GM19455 (cell line): ENCODE measurements at regions not wholly inside any gene's neighbourhood (a gene's known extent, or its start where the extent isn't known, plus 50 kb on each side); places are given as distances from the start of the nearest gene placed in this dataset.
A peak's percentile ranks its signal among the peaks of the same experiment; 100 is the strongest.

Source experiments
- ATAC-seq: cut with Tn5 transposase; IDR thresholded peaks from one replicate; pipeline ENCODE4 v1.9.1; 2021; ENCODE audit not compliant: unreplicated experiment

- ATAC-seq: no peak
Measured at GRCh38 chr9:129390541-129390940, 212.5 kb upstream of the IER5L start.

GRCh38 chr9:129387822-129388221 lies 209.8 kb upstream of the IER5L start:
- ATAC-seq: no peak

- ATAC-seq: no peak
Measured at GRCh38 chr9:129386812-129387177, 208.7 kb upstream of the IER5L start.

GRCh38 chr9:129385211-129385934 lies 207.3 kb upstream of the IER5L start:
- ATAC-seq: no peak

- no peak for ATAC-seq
Measured at GRCh38 chr9:129384491-129385210, 206.6 kb upstream of the IER5L start.

- ATAC-seq: peak; percentile 82
Measured at GRCh38 chr9:129383561-129384490, 205.8 kb upstream of the IER5L start.

- no peak for ATAC-seq
Measured at GRCh38 chr9:129383019-129383560, 205.0 kb upstream of the IER5L start.

GRCh38 chr9:129382281-129383018 lies 204.4 kb upstream of the IER5L start:
- ATAC-seq: no peak

- ATAC-seq: no peak
Measured at GRCh38 chr9:129381481-129381957, 203.5 kb upstream of the IER5L start.

GRCh38 chr9:129380961-129381401 lies 202.9 kb upstream of the IER5L start:
- no peak for ATAC-seq

- ATAC-seq: no peak
Measured at GRCh38 chr9:129379886-129380285, 201.8 kb upstream of the IER5L start.

- ATAC-seq: no peak
Measured at GRCh38 chr9:129379181-129379836, 201.2 kb upstream of the IER5L start.

GRCh38 chr9:129377931-129378661 lies 200.0 kb upstream of the IER5L start:
- ATAC-seq: no peak

- no peak for ATAC-seq
Measured at GRCh38 chr9:129377181-129377580, 199.1 kb upstream of the IER5L start.

- ATAC-seq: no peak
Measured at GRCh38 chr9:129375845-129376244, 197.8 kb upstream of the IER5L start.

GRCh38 chr9:129374651-129375050 lies 196.6 kb upstream of the IER5L start:
- no peak for ATAC-seq

GRCh38 chr9:129374231-129374630 lies 196.2 kb upstream of the IER5L start:
- no peak for ATAC-seq

GRCh38 chr9:129373361-129373760 lies 195.3 kb upstream of the IER5L start:
- ATAC-seq: no peak

GRCh38 chr9:129370770-129371169 lies 192.7 kb upstream of the IER5L start:
- no peak for ATAC-seq
